Stimulated activated CD4-positive, alpha-beta T cell treated with anti-CD3 and anti-CD28 coated beads, Interleukin-4, amount 100 ng/mL, for 24 hours (primary cell): ENCODE measurements at regions not wholly inside any gene's neighbourhood (a gene's known extent, or its start where the extent isn't known, plus 50 kb on each side); places are given as distances from the start of the nearest gene placed in this dataset.

ENCODE experiments used
- DNase-seq: peaks from one replicate; pipeline ENCODE4 v3.0.0-alpha.2; 2020

- DNase-seq: no peak
Measured at GRCh38 chr9:38118862-38119438, 49.9 kb upstream of the SHB start.
